ENCODE measurements at regions not wholly inside any gene's neighbourhood (a gene's known extent, or its start where the extent isn't known, plus 50 kb on each side); places are given as distances from the start of the nearest gene placed in this dataset.

GRCh38 chr5:2238732-2239131 lies 356.0 kb upstream of the IRX4 start:
- Histone ChIP-seq H3K9me3 (no peaks in the 10 kb centered on the region), H3K27ac (no peak overlapping the region), H3K4me1 (no peaks in the 10 kb centered on the region), H3K36me3 (no peaks in the 10 kb centered on the region), H3K27me3 (no peaks in the 10 kb centered on the region), H3K4me3 (no peak overlapping the region)
- no peak for TF ChIP-seq POLR2A (IDR thresholded peaks at IDR 0.05)
- TF ChIP-seq, protein P1, sequence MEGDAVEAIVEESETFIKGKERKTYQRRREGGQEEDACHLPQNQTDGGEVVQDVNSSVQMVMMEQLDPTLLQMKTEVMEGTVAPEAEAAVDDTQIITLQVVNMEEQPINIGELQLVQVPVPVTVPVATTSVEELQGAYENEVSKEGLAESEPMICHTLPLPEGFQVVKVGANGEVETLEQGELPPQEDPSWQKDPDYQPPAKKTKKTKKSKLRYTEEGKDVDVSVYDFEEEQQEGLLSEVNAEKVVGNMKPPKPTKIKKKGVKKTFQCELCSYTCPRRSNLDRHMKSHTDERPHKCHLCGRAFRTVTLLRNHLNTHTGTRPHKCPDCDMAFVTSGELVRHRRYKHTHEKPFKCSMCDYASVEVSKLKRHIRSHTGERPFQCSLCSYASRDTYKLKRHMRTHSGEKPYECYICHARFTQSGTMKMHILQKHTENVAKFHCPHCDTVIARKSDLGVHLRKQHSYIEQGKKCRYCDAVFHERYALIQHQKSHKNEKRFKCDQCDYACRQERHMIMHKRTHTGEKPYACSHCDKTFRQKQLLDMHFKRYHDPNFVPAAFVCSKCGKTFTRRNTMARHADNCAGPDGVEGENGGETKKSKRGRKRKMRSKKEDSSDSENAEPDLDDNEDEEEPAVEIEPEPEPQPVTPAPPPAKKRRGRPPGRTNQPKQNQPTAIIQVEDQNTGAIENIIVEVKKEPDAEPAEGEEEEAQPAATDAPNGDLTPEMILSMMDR (IDR thresholded peaks at IDR 0.05 in 4 of 5, conservative IDR thresholded peaks at IDR 0.05 in 1 of 5): no peak
- intact Hi-C loops (cut with DNase I; ENCODE audit: low total_unique reads): no loop called here
- DNase-seq (no peak), ATAC-seq (no peak)
- in situ Hi-C loops (cut with MboI; ENCODE audit: low sequenced_read_pairs in 4 of 4): no loop called here

GRCh38 chr5:2227433-2227832 lies 344.7 kb upstream of the IRX4 start:
- Histone ChIP-seq H3K4me1 (no peaks in the 10 kb centered on the region), H3K27ac (no peak overlapping the region), H3K36me3 (no peaks in the 10 kb centered on the region), H3K4me3 (no peak overlapping the region), H3K27me3 (no peaks in the 10 kb centered on the region), H3K9me3 (no peaks in the 10 kb centered on the region)
- intact Hi-C loops (cut with DNase I; ENCODE audit: low total_unique reads) (no loop called here), in situ Hi-C loops (cut with MboI; ENCODE audit: low sequenced_read_pairs in 4 of 4) (no loop called here)
- DNase-seq (no peak), ATAC-seq (no peak)
- TF ChIP-seq, protein P1 (IDR thresholded peaks at IDR 0.05 in 4 of 5, conservative IDR thresholded peaks at IDR 0.05 in 1 of 5): no peak
- TF ChIP-seq POLR2A (IDR thresholded peaks at IDR 0.05): no peak

DNA sequence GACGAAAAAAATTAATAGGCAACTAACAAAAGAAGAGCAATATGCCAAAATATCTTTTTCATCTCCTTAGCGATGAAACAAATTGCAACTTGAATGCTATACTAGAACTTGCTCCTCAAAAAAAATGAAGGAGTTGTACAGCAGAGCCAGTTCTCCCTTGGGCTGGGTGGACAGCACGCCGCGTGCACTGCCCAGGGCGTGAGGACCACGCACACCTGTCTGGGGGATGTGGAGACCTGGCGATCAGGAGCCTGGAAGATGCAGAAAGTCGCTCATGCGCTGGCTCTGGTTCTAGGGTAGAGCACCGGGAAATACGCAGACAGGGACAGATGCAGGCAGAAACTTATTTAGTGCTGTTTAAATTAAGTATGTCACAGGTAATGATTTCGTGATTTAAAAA lies 342.0 kb upstream of the IRX4 start:
- H3K9me3 ChIP-seq: no peaks in the 10 kb centered on the region
- in situ Hi-C loops (cut with MboI; ENCODE audit: low sequenced_read_pairs in 4 of 4) (no loop called here), intact Hi-C loops (cut with DNase I; ENCODE audit: low total_unique reads) (no loop called here)
- no peaks in the 10 kb centered on the region for H3K4me1 ChIP-seq
- ATAC-seq: no peak
- TF ChIP-seq, protein P1 (IDR thresholded peaks at IDR 0.05 in 4 of 5, conservative IDR thresholded peaks at IDR 0.05 in 1 of 5): no peak
- no peak for TF ChIP-seq POLR2A (IDR thresholded peaks at IDR 0.05)
- no peak overlapping the region for H3K27ac ChIP-seq
- H3K36me3 ChIP-seq: no peaks in the 10 kb centered on the region
- H3K27me3 ChIP-seq: no peaks in the 10 kb centered on the region
- H3K4me3 ChIP-seq: no peak overlapping the region
- DNase-seq: no peak

DNA sequence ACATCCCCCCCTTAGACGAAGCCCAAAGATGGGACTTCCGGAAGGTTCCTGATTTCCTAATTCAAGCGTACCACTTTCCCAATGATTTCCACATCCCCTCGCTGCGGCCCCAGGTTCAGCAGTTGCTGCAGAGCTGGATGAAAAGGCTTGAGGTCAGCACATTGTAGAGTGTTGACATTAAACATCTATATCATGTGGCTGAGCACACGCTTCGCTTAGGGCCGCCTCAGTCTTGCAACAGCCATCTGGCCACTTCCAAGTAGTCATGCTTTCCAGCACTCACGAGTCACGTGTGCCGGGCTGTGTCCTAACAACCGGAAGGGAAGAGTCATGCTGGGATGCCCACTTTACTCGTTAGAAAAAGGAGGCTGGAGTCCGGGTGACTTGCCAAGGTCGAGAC lies 340.6 kb upstream of the IRX4 start:
- no peaks in the 10 kb centered on the region for H3K36me3 ChIP-seq
- no peak overlapping the region for H3K4me3 ChIP-seq
- H3K4me1 ChIP-seq: no peaks in the 10 kb centered on the region
- in situ Hi-C loops (cut with MboI; ENCODE audit: low sequenced_read_pairs in 4 of 4): no loop called here
- intact Hi-C loops (cut with DNase I; ENCODE audit: low total_unique reads): no loop called here
- ATAC-seq (no peak), DNase-seq (no peak)
- no peak overlapping the region for H3K27ac ChIP-seq
- no peaks in the 10 kb centered on the region for H3K9me3 ChIP-seq
- TF ChIP-seq POLR2A (IDR thresholded peaks at IDR 0.05): no peak
- TF ChIP-seq, protein P1 (IDR thresholded peaks at IDR 0.05 in 4 of 5, conservative IDR thresholded peaks at IDR 0.05 in 1 of 5): no peak
- no peaks in the 10 kb centered on the region for H3K27me3 ChIP-seq

DNA sequence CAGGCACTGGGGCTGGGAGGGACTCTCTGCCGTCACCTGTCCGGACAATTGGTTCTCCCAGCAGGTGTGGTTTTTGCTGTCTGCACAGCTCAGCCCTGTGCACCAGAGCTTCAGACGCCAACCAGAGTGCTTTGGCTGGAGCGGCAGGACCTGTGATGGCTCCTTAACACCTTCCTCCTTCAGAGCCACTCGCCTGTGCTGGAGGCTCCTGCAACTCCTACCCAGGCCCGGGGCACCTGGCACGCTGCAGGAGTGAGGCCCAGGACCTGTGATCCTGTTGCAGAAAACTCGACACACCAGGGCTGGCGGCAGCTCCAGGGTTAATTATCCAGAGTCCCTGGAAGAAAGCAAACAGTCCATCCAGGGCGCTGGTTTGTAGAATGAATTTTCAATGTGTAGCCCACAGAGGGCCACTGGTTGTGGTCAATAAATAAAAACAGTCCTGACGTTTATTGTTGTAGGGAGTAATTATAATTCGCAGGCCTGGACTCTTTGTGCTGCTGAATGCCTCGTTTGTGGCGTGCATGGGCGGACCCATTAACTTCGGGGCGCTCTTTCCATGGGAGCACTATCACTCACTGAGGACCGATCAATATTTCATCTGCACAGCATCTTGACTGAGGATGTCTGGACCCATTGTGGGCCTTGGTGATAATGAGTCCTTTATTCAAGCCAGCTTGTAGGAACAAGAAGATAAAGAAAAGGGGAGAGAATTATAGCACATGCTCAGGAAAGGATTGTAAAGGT lies 339.7 kb upstream of the IRX4 start:
- ATAC-seq (no peak), DNase-seq (no peak)
- intact Hi-C loops (cut with DNase I; ENCODE audit: low total_unique reads): no loop called here
- Histone ChIP-seq H3K27me3 (no peaks in the 10 kb centered on the region), H3K4me1 (no peaks in the 10 kb centered on the region), H3K27ac (no peak overlapping the region), H3K9me3 (no peaks in the 10 kb centered on the region), H3K4me3 (no peak overlapping the region), H3K36me3 (no peaks in the 10 kb centered on the region)
- TF ChIP-seq POLR2A (IDR thresholded peaks at IDR 0.05): no peak
- TF ChIP-seq, protein P1 (IDR thresholded peaks at IDR 0.05 in 4 of 5, conservative IDR thresholded peaks at IDR 0.05 in 1 of 5): no peak
- in situ Hi-C loops (cut with MboI; ENCODE audit: low sequenced_read_pairs in 4 of 4): no loop called here
